ENCODE measurements at regions not wholly inside any gene's neighbourhood (a gene's known extent, or its start where the extent isn't known, plus 50 kb on each side); places are given as distances from the start of the nearest gene placed in this dataset.

DNA sequence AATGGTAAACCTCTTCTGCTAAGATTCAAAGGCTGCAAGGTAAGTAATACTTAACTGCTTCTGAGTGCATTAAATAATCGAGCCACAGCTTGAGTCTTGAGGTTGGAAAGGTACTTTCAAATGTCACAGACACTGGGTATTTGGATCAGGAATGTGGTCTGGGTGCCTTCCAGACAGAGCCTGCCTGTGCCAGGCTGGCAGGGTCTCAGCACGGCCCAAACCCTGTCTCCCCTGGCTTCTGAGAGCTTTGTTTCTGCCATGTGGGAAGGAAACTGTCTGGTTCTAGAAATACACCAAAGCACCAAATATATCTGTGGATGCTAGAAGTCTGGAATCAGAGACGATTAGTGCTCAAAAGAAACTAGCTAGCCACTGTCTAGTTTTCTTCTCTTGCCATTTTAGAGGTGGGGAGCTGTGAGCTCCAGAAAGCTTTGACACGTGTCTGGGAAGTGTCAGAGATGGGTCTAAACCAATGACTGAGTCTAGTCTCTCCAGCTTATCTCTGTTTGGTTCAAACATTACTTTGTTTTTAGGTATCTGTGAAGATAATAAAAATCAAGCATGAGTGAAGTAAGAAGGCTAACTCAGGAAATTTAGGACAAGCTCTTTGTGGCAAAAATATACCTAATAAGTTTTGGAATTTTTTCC, 162.8 kb downstream of the CYP26A1 start:
- Histone ChIP-seq H3K36me3 (ENCODE audit: control insufficient read depth, insufficient read depth, low read length) (no peaks in the 10 kb centered on the region), H3K4me1 (ENCODE audit: control insufficient read depth, insufficient read depth, low read length) (peaks cover 8% of the 10 kb centered on the region), H3K4me3 (ENCODE audit: low read depth, low read length) (no peak overlapping the region), H3K27ac (ENCODE audit: low read depth, low read length) (no peak overlapping the region), H3K9me3 (ENCODE audit: control insufficient read depth, insufficient read depth, low read depth, low read length) (no peaks in the 10 kb centered on the region), H3K9ac (ENCODE audit: low read length) (no peak overlapping the region), H3K27me3 (ENCODE audit: control insufficient read depth, insufficient read depth, low read length) (no peaks in the 10 kb centered on the region)

DNA sequence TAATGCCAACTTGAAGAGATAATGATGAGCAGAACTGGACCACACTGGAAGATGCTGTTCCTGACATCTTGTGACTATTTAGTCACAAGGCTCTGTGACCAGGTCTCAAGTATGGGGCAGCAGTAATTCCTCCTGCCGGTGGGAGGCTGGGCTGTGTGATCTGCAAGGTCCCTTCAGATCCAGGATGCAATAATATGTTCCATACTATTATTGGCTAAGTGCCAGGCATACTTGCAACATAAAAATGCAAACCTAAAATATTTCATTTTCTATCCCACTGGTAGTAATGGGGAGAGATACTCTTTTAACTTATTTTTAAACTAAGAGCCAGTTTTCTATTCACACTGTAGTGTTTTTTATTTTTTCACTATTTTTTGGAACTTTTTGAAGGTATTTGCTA, 171.5 kb downstream of the CYP26A1 start:
- H3K4me3 ChIP-seq (ENCODE audit: low read depth, low read length): no peak overlapping the region
- H3K27me3 ChIP-seq (ENCODE audit: control insufficient read depth, insufficient read depth, low read length): no peaks in the 10 kb centered on the region
- no peaks in the 10 kb centered on the region for H3K9me3 ChIP-seq (ENCODE audit: control insufficient read depth, insufficient read depth, low read depth, low read length)
- peaks cover 14% of the 10 kb centered on the region; the same call in 1 of the 2 replicates for H3K4me1 ChIP-seq (ENCODE audit: control insufficient read depth, insufficient read depth, low read length)
- no peak overlapping the region for H3K9ac ChIP-seq (ENCODE audit: low read length)
- H3K27ac ChIP-seq (ENCODE audit: low read depth, low read length): no peak overlapping the region
- no peaks in the 10 kb centered on the region for H3K36me3 ChIP-seq (ENCODE audit: control insufficient read depth, insufficient read depth, low read length)

DNA sequence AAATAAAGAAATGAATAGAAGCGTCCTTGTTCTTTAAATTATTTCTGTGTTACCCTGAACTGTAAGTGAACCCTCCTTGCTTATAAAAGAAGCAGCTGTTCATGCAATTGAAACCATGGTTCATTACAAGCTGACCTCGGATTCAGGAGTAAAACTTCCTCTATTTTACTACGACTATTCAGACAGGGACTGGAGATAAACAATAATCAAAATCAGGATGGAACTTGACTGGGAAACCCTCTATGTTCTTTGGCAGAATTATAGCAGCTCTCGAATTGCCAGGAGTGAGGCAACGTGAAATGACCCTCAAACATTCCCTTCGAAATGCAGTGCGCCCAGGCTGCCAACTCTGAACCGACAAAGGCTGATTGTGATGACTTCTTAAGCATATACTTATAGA, 172.1 kb downstream of the CYP26A1 start:
- no peaks in the 10 kb centered on the region for H3K27me3 ChIP-seq (ENCODE audit: control insufficient read depth, insufficient read depth, low read length)
- H3K27ac ChIP-seq (ENCODE audit: low read depth, low read length): no peak overlapping the region
- H3K9me3 ChIP-seq (ENCODE audit: control insufficient read depth, insufficient read depth, low read depth, low read length): no peaks in the 10 kb centered on the region
- H3K4me1 ChIP-seq (ENCODE audit: control insufficient read depth, insufficient read depth, low read length): peaks cover 14% of the 10 kb centered on the region; the same call in 1 of the 2 replicates
- H3K36me3 ChIP-seq (ENCODE audit: control insufficient read depth, insufficient read depth, low read length): no peaks in the 10 kb centered on the region
- H3K9ac ChIP-seq (ENCODE audit: low read length): no peak overlapping the region
- H3K4me3 ChIP-seq (ENCODE audit: low read depth, low read length): no peak overlapping the region

DNA sequence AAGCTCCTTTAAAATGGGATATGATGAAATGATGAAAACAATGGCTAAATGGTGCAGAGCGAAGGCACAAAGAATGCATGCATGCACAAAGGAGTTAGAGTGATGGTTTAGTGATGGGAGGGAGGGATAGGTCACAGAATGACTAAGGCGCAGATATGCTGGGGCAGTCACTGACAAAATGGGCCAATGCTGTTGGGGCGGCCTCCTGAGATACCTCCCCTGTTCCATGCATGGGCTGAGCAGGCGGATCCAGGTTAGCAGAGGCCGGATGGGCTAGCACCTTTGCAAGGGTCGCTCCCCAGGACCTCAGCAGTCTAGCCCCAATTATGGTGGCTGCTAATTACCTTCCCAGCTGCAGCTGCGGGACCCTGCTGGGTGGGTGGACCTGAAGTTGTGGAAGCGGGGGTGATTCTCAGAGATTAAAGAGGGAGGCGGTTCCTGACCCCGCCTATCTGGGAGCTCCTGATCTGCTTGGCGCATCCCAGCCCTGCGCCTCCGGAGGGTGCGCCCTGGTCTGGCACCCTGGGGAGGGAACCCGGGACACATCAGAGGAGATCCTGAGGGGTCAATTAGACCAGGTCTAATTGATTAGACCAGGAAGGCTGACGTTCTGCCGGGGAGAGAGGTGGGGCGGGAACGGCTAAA, 175.0 kb downstream of the CYP26A1 start:
- Histone ChIP-seq H3K4me1 (ENCODE audit: control insufficient read depth, insufficient read depth, low read length) (peaks cover 21% of the 10 kb centered on the region; the same call in 1 of the 2 replicates), H3K36me3 (ENCODE audit: control insufficient read depth, insufficient read depth, low read length) (no peaks in the 10 kb centered on the region)

DNA sequence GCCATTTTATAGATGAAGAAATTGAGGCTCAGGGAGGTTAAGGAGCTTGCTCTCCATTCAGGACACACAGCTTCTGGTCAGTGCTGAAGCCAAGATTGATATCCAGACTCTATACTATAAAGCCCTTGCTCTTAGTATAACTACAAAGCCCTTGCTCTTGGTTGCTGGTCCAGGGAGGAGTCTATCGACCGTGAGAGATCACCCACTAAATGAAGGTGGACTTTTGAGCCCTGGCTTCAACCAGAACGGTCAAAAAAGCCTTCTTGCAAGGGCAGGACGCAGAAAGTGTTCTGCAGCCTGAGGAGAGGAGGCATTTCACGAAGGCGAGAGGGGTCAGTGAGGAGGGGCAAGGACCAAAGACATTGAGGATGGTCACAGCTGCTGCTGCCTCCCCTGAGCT, 176.3 kb downstream of the CYP26A1 start:
- Histone ChIP-seq H3K4me1 (ENCODE audit: control insufficient read depth, insufficient read depth, low read length) (peaks cover 28% of the 10 kb centered on the region; the same call in 1 of the 2 replicates), H3K27ac (ENCODE audit: low read depth, low read length) (no peak overlapping the region), H3K36me3 (ENCODE audit: control insufficient read depth, insufficient read depth, low read length) (no peaks in the 10 kb centered on the region), H3K4me3 (ENCODE audit: low read depth, low read length) (no peak overlapping the region), H3K27me3 (ENCODE audit: control insufficient read depth, insufficient read depth, low read length) (no peaks in the 10 kb centered on the region), H3K9ac (ENCODE audit: low read length) (no peak overlapping the region), H3K9me3 (ENCODE audit: control insufficient read depth, insufficient read depth, low read depth, low read length) (no peaks in the 10 kb centered on the region)

More for the DNA sequence above, 175.0 kb downstream of the CYP26A1 start:
- no peak overlapping the region for H3K27ac ChIP-seq (ENCODE audit: low read depth, low read length)
- no peak overlapping the region for H3K9ac ChIP-seq (ENCODE audit: low read length)
- H3K4me3 ChIP-seq (ENCODE audit: low read depth, low read length): no peak overlapping the region
- no peaks in the 10 kb centered on the region for H3K9me3 ChIP-seq (ENCODE audit: control insufficient read depth, insufficient read depth, low read depth, low read length)
- H3K27me3 ChIP-seq (ENCODE audit: control insufficient read depth, insufficient read depth, low read length): no peaks in the 10 kb centered on the region

DNA sequence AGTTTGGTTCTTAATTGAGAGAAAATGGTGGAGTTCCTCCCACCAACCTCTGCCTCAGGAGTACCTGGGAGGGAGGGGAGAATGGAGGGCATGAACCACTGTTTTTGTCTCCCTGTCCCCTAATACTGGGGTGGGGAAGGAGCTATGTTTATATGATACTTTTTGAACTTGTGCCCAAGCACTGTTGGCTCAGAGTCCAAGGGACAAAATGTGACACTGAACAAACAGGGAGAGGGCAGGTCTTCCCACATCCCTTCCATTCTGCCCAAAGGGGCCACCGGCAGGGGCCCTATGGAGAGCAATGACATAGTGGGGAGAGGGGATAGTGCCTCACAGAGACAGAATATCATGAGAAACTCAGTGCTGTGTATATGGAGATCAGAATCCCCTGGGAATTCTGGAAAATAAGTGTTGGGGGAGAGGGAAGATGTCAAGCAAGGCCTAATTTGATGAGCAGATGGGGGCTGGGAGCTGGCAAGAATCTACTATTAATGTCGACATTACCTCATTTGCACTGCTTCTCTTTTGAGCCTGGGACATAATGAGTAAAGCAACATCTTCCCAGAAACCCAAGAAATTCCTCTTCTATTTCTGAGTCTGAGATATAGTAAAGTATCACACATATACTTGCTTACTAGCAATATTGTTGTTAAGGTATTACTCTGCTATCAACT, 180.6 kb downstream of the CYP26A1 start:
- H3K36me3 ChIP-seq (ENCODE audit: control insufficient read depth, insufficient read depth, low read length): no peaks in the 10 kb centered on the region
- no peaks in the 10 kb centered on the region for H3K27me3 ChIP-seq (ENCODE audit: control insufficient read depth, insufficient read depth, low read length)
- no peaks in the 10 kb centered on the region for H3K9me3 ChIP-seq (ENCODE audit: control insufficient read depth, insufficient read depth, low read depth, low read length)
- H3K4me1 ChIP-seq (ENCODE audit: control insufficient read depth, insufficient read depth, low read length): peaks cover 19% of the 10 kb centered on the region; the same call in 1 of the 2 replicates
- no peak overlapping the region for H3K9ac ChIP-seq (ENCODE audit: low read length)
- no peak overlapping the region for H3K27ac ChIP-seq (ENCODE audit: low read depth, low read length)
- no peak overlapping the region for H3K4me3 ChIP-seq (ENCODE audit: low read depth, low read length)

DNA sequence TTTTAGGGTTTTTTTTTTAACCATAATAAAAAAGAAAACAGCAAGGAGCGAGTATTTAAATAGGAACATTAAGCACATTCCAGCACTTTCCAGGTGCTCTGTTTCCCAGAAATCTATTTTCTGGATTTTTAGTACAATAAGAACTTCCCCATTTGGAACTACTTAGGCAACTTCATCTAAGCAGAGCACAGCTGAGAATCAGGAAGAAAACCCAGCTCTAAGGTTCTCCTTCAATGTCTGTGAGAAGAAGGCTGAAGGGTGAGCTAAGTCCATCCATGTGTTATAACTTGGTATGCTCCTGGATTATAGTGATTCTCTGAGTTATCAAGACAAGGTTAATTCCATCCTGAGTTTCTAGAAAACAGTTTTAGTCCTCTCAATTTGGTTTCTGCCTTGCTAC, 181.9 kb downstream of the CYP26A1 start:
- Histone ChIP-seq H3K9me3 (ENCODE audit: control insufficient read depth, insufficient read depth, low read depth, low read length) (no peaks in the 10 kb centered on the region), H3K27ac (ENCODE audit: low read depth, low read length) (no peak overlapping the region), H3K4me3 (ENCODE audit: low read depth, low read length) (no peak overlapping the region), H3K9ac (ENCODE audit: low read length) (no peak overlapping the region), H3K27me3 (ENCODE audit: control insufficient read depth, insufficient read depth, low read length) (no peaks in the 10 kb centered on the region), H3K36me3 (ENCODE audit: control insufficient read depth, insufficient read depth, low read length) (no peaks in the 10 kb centered on the region), H3K4me1 (ENCODE audit: control insufficient read depth, insufficient read depth, low read length) (peaks cover 16% of the 10 kb centered on the region; the same call in 1 of the 2 replicates)

All from HUES6 (cell line).